ENCODE measurements at regions not wholly inside any gene's neighbourhood (a gene's known extent, or its start where the extent isn't known, plus 50 kb on each side); places are given as distances from the start of the nearest gene placed in this dataset.

DNA sequence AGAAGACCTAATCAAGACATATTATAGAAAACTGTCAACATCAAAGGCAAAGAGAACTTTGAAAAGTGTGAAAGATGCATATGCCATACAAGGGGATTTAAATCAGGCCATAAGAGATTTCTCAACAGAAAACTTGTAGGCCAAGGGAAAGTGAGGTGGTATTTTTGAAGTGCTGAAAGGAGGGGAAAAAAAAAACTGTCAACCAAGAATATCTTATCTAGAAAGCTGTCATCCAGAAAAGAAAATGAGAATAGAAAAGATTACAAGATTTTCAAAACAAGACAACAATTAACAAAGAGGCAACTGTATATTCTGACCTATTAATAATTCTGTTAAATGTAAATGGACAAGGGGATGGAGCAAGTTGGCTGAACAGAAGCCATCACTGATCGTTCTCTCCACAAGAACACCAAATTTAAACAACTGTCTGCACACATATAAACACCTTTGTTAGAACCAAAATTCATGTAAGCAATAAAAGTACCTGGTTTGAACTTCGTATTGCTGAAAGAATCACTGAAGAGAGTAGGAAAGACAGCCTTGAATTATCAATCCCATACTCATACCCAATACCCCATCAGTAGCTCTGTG lies 880.1 kb upstream of the PCDH9 start:
- Histone ChIP-seq H3K36me3 (ENCODE audit: control insufficient read depth, insufficient read depth, low read length) (no peaks in the 10 kb centered on the region), H3K4me3 (ENCODE audit: low read length) (no peak overlapping the region), H3K27me3 (ENCODE audit: control insufficient read depth, insufficient read depth, low read length) (no peaks in the 10 kb centered on the region), H3K9me3 (replicated peaks; ENCODE audit: control insufficient read depth, low read depth, low read length) (peaks cover 5% of the 10 kb centered on the region), H3K27ac (ENCODE audit: low read length) (no peak overlapping the region), H3K4me1 (ENCODE audit: control insufficient read depth, insufficient read depth, low read length) (no peaks in the 10 kb centered on the region)
- DNase-seq: no peak
- WGBS (ENCODE audit: insufficient coverage): no CpG with 5 or more reads among the region's 2 CpGs

DNA sequence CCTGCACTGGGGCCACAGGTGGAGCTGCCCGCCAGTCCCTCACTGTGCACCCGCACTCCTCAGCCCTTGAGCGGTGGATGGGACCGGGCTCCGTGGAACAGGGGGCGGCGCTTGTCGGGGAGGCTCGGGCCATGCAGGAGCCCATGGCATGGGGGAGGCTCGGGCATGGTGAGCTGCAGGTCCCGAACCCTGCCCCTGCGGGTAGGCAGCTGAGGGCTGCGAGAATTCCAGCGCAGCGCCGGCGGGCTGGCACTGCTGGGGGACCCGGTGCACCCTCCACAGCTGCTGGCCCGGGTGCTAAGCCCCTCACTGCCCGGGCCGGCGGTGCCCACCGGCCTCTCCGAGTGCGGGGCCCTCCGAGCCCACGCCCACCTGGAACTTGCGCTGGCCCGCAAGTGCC lies 877.5 kb upstream of the PCDH9 start:
- peaks cover 5% of the 10 kb centered on the region for H3K9me3 ChIP-seq (replicated peaks; ENCODE audit: control insufficient read depth, low read depth, low read length)
- no peak overlapping the region for H3K27ac ChIP-seq (ENCODE audit: low read length)
- H3K36me3 ChIP-seq (ENCODE audit: control insufficient read depth, insufficient read depth, low read length): no peaks in the 10 kb centered on the region
- no peak overlapping the region for H3K4me3 ChIP-seq (ENCODE audit: low read length)
- DNase-seq: no peak
- H3K4me1 ChIP-seq (ENCODE audit: control insufficient read depth, insufficient read depth, low read length): no peaks in the 10 kb centered on the region
- 97% methylated on average over 26 of the region's 29 CpGs for WGBS (ENCODE audit: insufficient coverage)
- H3K27me3 ChIP-seq (ENCODE audit: control insufficient read depth, insufficient read depth, low read length): no peaks in the 10 kb centered on the region

DNA sequence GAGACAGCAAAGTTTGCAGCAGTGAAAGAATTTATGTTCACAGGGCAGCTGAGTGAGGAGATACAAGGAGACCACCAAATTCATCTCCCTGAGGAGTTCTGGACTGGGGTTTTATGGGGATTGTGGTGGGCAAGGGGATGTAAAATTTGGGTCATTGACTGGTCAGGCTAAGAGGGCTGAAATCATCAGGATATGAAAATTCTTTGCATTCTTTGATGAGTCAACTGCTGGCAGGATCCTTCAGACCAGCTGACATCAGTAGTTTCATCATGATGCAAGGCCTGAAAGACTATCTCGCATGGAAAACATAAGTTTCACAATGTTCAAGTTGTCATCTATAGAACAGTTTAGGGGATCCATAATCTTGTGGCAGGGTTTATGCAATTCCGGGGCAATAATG lies 869.5 kb upstream of the PCDH9 start:
- H3K27ac ChIP-seq (ENCODE audit: low read length): no peak overlapping the region
- peak; percentile 7 for DNase-seq
- H3K4me3 ChIP-seq (ENCODE audit: low read length): no peak overlapping the region
- H3K36me3 ChIP-seq (ENCODE audit: control insufficient read depth, insufficient read depth, low read length): no peaks in the 10 kb centered on the region
- no peaks in the 10 kb centered on the region for H3K4me1 ChIP-seq (ENCODE audit: control insufficient read depth, insufficient read depth, low read length)
- H3K9me3 ChIP-seq (replicated peaks; ENCODE audit: control insufficient read depth, low read depth, low read length): no peaks in the 10 kb centered on the region
- 100% methylated on average over 1 of the region's 2 CpGs for WGBS (ENCODE audit: insufficient coverage)
- H3K27me3 ChIP-seq (ENCODE audit: control insufficient read depth, insufficient read depth, low read length): no peaks in the 10 kb centered on the region

DNA sequence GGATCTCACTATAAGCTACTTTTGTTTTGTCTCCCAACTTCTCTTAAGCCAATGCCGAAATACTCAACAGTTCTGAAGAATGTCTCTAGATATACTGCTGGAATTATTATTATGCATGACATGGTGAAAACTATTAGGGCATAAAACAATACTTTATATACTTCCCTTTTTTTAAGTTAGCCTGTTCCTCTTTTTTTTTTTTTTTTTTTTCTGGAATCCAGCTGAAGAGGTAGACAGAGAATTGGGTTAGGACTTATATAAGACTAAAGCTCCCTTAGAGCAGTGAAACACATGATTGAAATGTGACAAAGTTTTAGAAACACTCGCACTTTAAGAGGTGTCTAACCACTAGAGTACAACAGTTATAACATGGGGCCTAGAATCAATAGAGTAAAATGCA lies 850.9 kb upstream of the PCDH9 start:
- no peak for DNase-seq
- no peaks in the 10 kb centered on the region for H3K36me3 ChIP-seq (ENCODE audit: control insufficient read depth, insufficient read depth, low read length)
- H3K27ac ChIP-seq (ENCODE audit: low read length): no peak overlapping the region
- H3K4me3 ChIP-seq (ENCODE audit: low read length): no peak overlapping the region
- H3K4me1 ChIP-seq (ENCODE audit: control insufficient read depth, insufficient read depth, low read length): no peaks in the 10 kb centered on the region
- H3K9me3 ChIP-seq (replicated peaks; ENCODE audit: control insufficient read depth, low read depth, low read length): no peaks in the 10 kb centered on the region
- H3K27me3 ChIP-seq (ENCODE audit: control insufficient read depth, insufficient read depth, low read length): no peaks in the 10 kb centered on the region
- WGBS (ENCODE audit: insufficient coverage): no CpG with 5 or more reads among the region's 2 CpGs

DNA sequence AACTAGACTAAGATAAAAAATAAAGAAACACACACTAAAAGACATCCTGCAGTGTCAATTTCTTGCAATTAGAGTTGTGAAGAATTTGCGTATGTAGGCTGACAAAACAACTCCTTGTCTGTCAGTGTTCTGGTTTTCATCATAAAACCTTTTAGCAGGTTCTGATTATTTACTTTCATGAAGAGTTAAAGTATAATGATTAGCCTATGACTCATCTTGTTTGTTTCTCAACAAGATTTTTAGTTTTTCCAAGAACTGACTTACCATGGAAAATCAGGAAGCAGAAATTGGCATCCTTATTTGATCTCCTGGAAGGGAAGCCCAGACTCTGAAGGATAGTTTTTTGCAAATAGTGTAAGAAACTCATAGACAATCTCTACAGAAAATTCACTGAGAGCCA lies 848.7 kb upstream of the PCDH9 start:
- Histone ChIP-seq H3K27ac (ENCODE audit: low read length) (no peak overlapping the region), H3K4me3 (ENCODE audit: low read length) (no peak overlapping the region), H3K36me3 (ENCODE audit: control insufficient read depth, insufficient read depth, low read length) (no peaks in the 10 kb centered on the region), H3K4me1 (ENCODE audit: control insufficient read depth, insufficient read depth, low read length) (no peaks in the 10 kb centered on the region), H3K9me3 (replicated peaks; ENCODE audit: control insufficient read depth, low read depth, low read length) (no peaks in the 10 kb centered on the region), H3K27me3 (ENCODE audit: control insufficient read depth, insufficient read depth, low read length) (no peaks in the 10 kb centered on the region)
- no peak for DNase-seq
- WGBS (ENCODE audit: insufficient coverage): no CpG with 5 or more reads among the region's 1 CpG

DNA sequence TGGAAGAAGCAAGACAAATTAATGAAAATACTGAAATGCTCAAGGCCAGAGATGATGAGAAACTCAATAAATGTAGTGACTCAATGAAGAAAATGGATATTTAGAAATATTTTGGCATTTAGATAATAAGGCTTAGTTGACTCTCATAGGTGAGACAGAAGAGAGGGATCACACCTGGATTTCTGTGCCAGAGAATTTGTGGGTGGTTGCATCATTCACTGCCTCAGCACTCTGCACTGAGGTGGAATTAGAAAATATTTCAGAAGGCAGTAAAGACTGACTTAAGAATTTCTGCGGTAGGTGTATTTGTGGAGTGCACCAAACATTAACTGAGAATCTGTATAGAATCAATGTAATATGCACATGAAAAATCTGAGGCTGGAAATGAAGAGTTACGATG lies 848.3 kb upstream of the PCDH9 start:
- H3K27ac ChIP-seq (ENCODE audit: low read length): no peak overlapping the region
- no peak for DNase-seq
- H3K9me3 ChIP-seq (replicated peaks; ENCODE audit: control insufficient read depth, low read depth, low read length): no peaks in the 10 kb centered on the region
- no CpG with 5 or more reads among the region's 2 CpGs for WGBS (ENCODE audit: insufficient coverage)
- no peaks in the 10 kb centered on the region for H3K36me3 ChIP-seq (ENCODE audit: control insufficient read depth, insufficient read depth, low read length)
- no peaks in the 10 kb centered on the region for H3K4me1 ChIP-seq (ENCODE audit: control insufficient read depth, insufficient read depth, low read length)
- H3K4me3 ChIP-seq (ENCODE audit: low read length): no peak overlapping the region
- no peaks in the 10 kb centered on the region for H3K27me3 ChIP-seq (ENCODE audit: control insufficient read depth, insufficient read depth, low read length)

DNA sequence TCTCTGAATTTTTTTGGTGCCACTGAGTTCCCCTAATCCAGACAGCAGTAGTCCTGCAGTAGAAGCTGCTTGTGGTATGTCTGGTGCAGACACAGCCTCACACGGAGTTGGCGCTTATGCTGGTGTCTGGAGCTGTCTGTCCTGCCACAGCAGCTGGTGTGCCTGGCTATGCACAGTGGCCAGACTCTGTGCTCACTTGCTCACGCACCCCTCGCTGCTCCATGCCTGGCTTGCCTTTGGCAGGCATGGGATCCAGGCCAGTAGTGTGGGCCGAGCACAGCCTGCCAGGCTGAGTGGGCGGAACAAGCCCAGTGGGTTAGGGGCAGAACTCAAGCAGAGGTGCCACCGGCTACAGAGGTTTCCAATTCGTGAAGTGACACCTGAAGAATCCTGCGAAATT lies 845.9 kb upstream of the PCDH9 start:
- 88% methylated on average over 6 of the region's 9 CpGs for WGBS (ENCODE audit: insufficient coverage)
- DNase-seq: no peak

DNA sequence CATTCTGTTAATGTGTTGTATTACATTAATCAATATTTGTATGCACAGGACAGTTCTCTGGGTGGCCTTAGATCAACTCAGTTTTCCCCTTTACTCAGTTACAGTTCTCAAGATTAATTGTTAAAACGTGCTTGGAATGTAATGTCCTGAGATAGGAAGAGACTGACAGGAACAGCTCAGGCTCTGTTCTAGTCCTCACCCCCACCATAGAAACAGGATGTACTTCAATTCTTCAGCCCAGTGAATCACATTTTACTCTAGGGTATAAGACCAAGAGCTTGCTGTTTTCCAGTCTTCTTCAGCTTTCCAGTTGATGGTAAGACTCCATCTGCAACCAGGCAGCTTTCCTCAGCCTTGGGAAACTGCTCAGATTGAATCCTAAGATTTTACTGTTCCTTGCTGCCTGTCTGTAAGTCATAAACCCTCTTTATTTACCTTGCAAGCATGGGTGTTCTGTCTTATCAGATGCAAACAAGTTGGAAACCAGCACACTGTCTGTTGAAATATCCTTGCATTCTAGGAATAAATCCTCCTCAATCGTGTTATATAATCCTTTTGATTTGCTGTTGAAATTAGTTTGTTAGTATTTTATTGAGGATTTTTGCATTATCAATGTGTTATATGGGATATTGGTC lies 836.9 kb upstream of the PCDH9 start:
- Histone ChIP-seq H3K36me3 (ENCODE audit: control insufficient read depth, insufficient read depth, low read length) (no peaks in the 10 kb centered on the region), H3K4me3 (ENCODE audit: low read length) (no peak overlapping the region), H3K4me1 (ENCODE audit: control insufficient read depth, insufficient read depth, low read length) (no peaks in the 10 kb centered on the region), H3K9me3 (replicated peaks; ENCODE audit: control insufficient read depth, low read depth, low read length) (no peaks in the 10 kb centered on the region), H3K27ac (ENCODE audit: low read length) (no peak overlapping the region), H3K27me3 (ENCODE audit: control insufficient read depth, insufficient read depth, low read length) (no peaks in the 10 kb centered on the region)
- DNase-seq: no peak
- WGBS (ENCODE audit: insufficient coverage): no CpG with 5 or more reads among the region's 2 CpGs

More for the DNA sequence above, 845.9 kb upstream of the PCDH9 start:
- Histone ChIP-seq H3K27ac (ENCODE audit: low read length) (no peak overlapping the region), H3K27me3 (ENCODE audit: control insufficient read depth, insufficient read depth, low read length) (no peaks in the 10 kb centered on the region), H3K4me3 (ENCODE audit: low read length) (no peak overlapping the region), H3K36me3 (ENCODE audit: control insufficient read depth, insufficient read depth, low read length) (no peaks in the 10 kb centered on the region), H3K9me3 (replicated peaks; ENCODE audit: control insufficient read depth, low read depth, low read length) (no peaks in the 10 kb centered on the region), H3K4me1 (ENCODE audit: control insufficient read depth, insufficient read depth, low read length) (no peaks in the 10 kb centered on the region)

DNA sequence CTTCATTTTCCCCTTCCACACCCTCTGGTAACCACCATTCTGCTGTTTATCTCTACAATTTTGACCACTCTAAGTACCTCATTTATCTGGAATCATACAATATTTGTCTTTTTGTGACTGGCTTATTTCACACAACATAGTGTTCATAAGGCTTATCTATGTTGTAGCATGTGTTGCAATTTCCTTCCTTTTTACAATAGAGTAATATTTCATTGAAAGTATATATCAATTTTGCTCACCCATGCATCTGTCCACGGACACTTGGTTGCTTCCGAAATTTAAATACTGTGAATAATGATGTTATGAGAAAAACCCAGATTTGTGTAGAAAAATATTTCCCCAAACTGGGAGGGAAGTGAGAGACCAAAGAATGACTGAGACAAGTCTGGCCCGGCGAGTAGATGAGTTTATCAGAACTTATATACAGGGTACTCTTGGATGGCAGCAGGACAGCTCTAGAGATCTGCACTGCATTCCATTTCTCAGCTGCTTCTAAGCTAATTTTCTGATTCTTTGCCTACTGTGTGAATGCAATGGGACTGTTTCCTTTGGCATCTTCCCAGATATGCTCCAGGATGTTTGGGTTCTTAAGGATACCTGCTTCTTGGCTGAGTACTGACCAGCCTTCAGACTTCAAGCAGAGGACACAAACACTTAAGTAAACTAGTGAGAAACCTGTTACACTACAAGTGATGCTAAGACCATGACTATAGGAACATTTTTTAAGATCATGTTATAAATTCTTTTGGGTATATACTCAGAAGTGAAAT lies 834.0 kb upstream of the PCDH9 start:
- Histone ChIP-seq H3K27me3 (ENCODE audit: control insufficient read depth, insufficient read depth, low read length) (no peaks in the 10 kb centered on the region), H3K4me3 (ENCODE audit: low read length) (no peak overlapping the region), H3K4me1 (ENCODE audit: control insufficient read depth, insufficient read depth, low read length) (no peaks in the 10 kb centered on the region), H3K9me3 (replicated peaks; ENCODE audit: control insufficient read depth, low read depth, low read length) (no peaks in the 10 kb centered on the region), H3K27ac (ENCODE audit: low read length) (no peak overlapping the region), H3K36me3 (ENCODE audit: control insufficient read depth, insufficient read depth, low read length) (no peaks in the 10 kb centered on the region)
- no peak for DNase-seq
- 67% methylated on average over 2 of the region's 4 CpGs for WGBS (ENCODE audit: insufficient coverage)

DNA sequence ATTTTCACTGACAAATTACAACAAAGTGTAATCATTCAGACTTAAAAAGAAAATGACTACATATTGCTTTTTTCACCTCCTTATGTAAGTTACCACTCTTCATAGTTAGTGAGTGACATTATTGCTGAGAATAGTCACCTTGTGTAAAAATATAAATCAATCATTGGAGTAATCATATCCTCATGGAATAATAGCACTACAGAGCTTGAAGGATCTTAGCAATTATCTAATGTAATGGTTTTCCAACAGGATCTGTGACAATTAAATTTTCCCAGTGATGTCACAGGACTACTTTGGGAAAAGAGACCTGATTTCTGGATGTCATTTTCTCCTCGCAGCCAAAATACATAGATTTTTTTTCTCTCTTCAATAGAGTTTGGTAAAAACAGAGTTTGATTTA lies 833.0 kb upstream of the PCDH9 start:
- DNase-seq: no peak
- no CpG with 5 or more reads among the region's 1 CpG for WGBS (ENCODE audit: insufficient coverage)
- no peaks in the 10 kb centered on the region for H3K9me3 ChIP-seq (replicated peaks; ENCODE audit: control insufficient read depth, low read depth, low read length)

More for the DNA sequence above, 833.0 kb upstream of the PCDH9 start:
- Histone ChIP-seq H3K4me3 (ENCODE audit: low read length) (no peak overlapping the region), H3K27ac (ENCODE audit: low read length) (no peak overlapping the region), H3K4me1 (ENCODE audit: control insufficient read depth, insufficient read depth, low read length) (no peaks in the 10 kb centered on the region), H3K27me3 (ENCODE audit: control insufficient read depth, insufficient read depth, low read length) (no peaks in the 10 kb centered on the region), H3K36me3 (ENCODE audit: control insufficient read depth, insufficient read depth, low read length) (no peaks in the 10 kb centered on the region)

Measured in muscle of leg (tissue), 3 donors.